CD4-positive, CD25-positive, alpha-beta regulatory T cell (primary cell): ENCODE measurements at regions not wholly inside any gene's neighbourhood (a gene's known extent, or its start where the extent isn't known, plus 50 kb on each side); places are given as distances from the start of the nearest gene placed in this dataset.
A peak's percentile ranks its signal among the peaks of the same experiment; 100 is the strongest.
"Not testable (repeated sequence)": the region's sequence is repeated elsewhere in the genome, so short reads cannot be mapped to it uniquely, and the experiment has no call there.

Experiments used
- ATAC-seq, 2 donors: fragments of 150-1000 bp; cut with Tn5 transposase; one replicate each; pipeline ENCODE4 v1.10.0; 2021; ENCODE audit warnings: low read depth in 2 of 2, moderate number of reproducible peaks in 2 of 2, moderate library complexity in 1 of 2
- DNase-seq, 3 donors: peaks; one replicate each; pipeline versions ENCODE4 v3.0.0 to v3.0.0-alpha.2; 2012 to 2022; ENCODE audit warnings: mixed read lengths in 1 of 3
- H3K27ac ChIP-seq: one replicate; pipeline ENCODE4 v1.7.0; 2013; ENCODE audit warnings: mild to moderate bottlenecking, low read length; ENCODE audit not compliant: insufficient read depth, poor library complexity, severe bottlenecking
- H3K27me3 ChIP-seq: one replicate; pipeline ENCODE4 v1.7.0; 2013; ENCODE audit warnings: low read length; ENCODE audit not compliant: control insufficient read depth, insufficient read depth
- H3K36me3 ChIP-seq: one replicate; pipeline ENCODE4 v1.7.0; 2013; ENCODE audit warnings: mild to moderate bottlenecking, low read length, moderate library complexity; ENCODE audit not compliant: control insufficient read depth, insufficient read depth
- H3K4me1 ChIP-seq: 2 replicates; pipeline ENCODE4 v1.7.0; 2013; ENCODE audit warnings: mild to moderate bottlenecking, low read length; ENCODE audit not compliant: insufficient read depth, control insufficient read depth, poor library complexity, severe bottlenecking
- H3K4me3 ChIP-seq: one replicate; pipeline ENCODE4 v1.7.0; 2013; ENCODE audit warnings: low read depth, mild to moderate bottlenecking, low read length, moderate library complexity
- H3K9me3 ChIP-seq, 2 experiments: 1 replicate in 1 of 2; 2 replicates in 1 of 2; pipeline ENCODE4 v1.7.0; 2013; ENCODE audit warnings: low read length in 2 of 2, mild to moderate bottlenecking in 1 of 2, moderate library complexity in 1 of 2; ENCODE audit not compliant: control insufficient read depth in 2 of 2
- H3K27ac Mint-ChIP-seq, 3 donors: one replicate each; pipeline ENCODE4 v1.8.0; 2020 to 2022; ENCODE audit warnings: mild to moderate bottlenecking in 3 of 3, mixed read lengths in 3 of 3, moderate library complexity in 2 of 3
- H3K27me3 Mint-ChIP-seq: one replicate; pipeline ENCODE4 v1.8.0; 2022; ENCODE audit warnings: mild to moderate bottlenecking, mixed read lengths
- H3K36me3 Mint-ChIP-seq: one replicate; pipeline ENCODE4 v1.8.0; 2020; ENCODE audit warnings: mixed read lengths
- H3K4me1 Mint-ChIP-seq, 4 donors: one replicate each; pipeline ENCODE4 v1.8.0; 2020 to 2022; ENCODE audit warnings: mixed read lengths in 4 of 4, mild to moderate bottlenecking in 1 of 4
- H3K4me3 Mint-ChIP-seq, 4 donors: one replicate each; pipeline ENCODE4 v1.8.0; 2020 to 2022; ENCODE audit warnings: mild to moderate bottlenecking in 4 of 4, mixed read lengths in 4 of 4, moderate library complexity in 3 of 4
- H3K9me3 Mint-ChIP-seq, 7 donors: one replicate each; pipeline ENCODE4 v1.8.0; 2020 to 2022; ENCODE audit warnings: mixed read lengths in 7 of 7, mild to moderate bottlenecking in 3 of 7, moderate library complexity in 2 of 7

DNA sequence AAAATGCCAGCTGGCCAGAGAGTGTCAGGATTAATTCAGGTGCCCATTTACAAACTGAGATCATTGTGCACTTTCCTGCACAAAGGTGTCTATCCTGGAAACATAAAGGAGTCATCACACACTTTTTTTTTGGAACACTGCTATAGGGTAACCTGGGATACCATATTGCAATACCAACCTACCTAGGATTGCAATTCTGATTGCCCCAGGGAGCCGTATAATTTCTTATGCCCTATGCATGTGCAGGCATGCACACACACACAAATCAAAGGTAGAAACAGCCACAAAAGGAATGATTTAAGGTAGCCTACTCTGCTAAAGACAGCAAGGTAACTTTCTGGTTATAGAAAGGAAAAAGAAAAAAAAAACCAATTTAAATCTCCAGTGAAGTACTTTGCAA lies 285.3 kb upstream of the KITLG start:
- Histone ChIP-seq H3K36me3 (no peaks in the 10 kb centered on the region), H3K27ac (no peak overlapping the region), H3K4me3 (no peak overlapping the region), H3K4me1 (no peaks in the 10 kb centered on the region), H3K27me3 (no peaks in the 10 kb centered on the region), H3K9me3 (no peaks in the 10 kb centered on the region)
- ATAC-seq: no peak
- peaks cover 0 to 5% (median 1%) of the 10 kb centered on the region in 7 donors for H3K9me3 Mint-ChIP-seq
- no peaks in the 10 kb centered on the region for H3K27me3 Mint-ChIP-seq
- H3K36me3 Mint-ChIP-seq: no peaks in the 10 kb centered on the region
- H3K4me1 Mint-ChIP-seq: no peaks in the 10 kb centered on the region
- H3K4me3 Mint-ChIP-seq: no peak overlapping the region
- no peak overlapping the region for H3K27ac Mint-ChIP-seq
- no peak for DNase-seq

DNA sequence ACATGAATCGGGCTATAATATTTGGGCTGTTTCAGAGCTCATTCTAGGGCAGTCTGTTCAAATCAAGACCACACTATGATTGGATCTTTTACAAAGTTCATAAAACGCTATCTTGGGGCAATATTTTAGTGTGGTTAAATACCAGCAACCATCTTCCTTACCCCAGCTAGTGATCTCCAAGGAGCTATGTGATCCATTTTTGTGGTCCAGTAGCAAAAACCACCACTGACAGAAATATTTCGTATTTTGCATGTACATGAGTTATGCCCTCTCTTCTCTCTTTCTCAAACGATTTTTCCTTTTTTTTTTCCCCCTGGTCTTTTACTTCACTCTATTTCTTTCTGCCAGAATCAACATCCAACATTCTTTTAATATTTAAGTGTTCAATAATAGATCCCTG lies 280.6 kb upstream of the KITLG start:
- Mint-ChIP-seq H3K27ac (no peak overlapping the region), H3K4me1 (no peaks in the 10 kb centered on the region), H3K36me3 (no peaks in the 10 kb centered on the region), H3K9me3 (peaks cover 0 to 5% (median 0%) of the 10 kb centered on the region in 7 donors), H3K27me3 (no peaks in the 10 kb centered on the region), H3K4me3 (peak overlapping the region in 1 of 4 donors; percentile 66)
- Histone ChIP-seq H3K4me1 (no peaks in the 10 kb centered on the region), H3K4me3 (no peak overlapping the region), H3K9me3 (no peaks in the 10 kb centered on the region), H3K27me3 (no peaks in the 10 kb centered on the region), H3K36me3 (no peaks in the 10 kb centered on the region), H3K27ac (no peak overlapping the region)
- no peak for ATAC-seq
- DNase-seq: no peak

DNA sequence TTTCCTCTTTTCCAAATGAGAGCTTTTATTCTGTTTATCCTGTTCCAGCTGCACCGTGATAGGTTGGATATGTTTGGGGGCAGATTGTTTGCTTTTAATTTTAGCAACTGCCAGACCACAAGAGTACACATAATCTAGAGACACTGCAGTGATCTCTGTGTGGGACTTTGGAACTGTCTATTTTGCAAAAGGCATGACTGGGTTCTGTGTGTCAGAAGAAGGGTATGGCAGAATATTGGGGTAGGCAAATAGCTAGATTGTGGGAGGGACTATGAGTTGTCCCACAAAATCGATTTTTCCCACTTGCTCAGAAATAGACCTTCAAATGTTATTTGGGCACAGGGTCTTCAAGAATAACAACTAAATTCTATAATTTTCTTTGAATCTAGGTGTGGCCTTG lies 275.9 kb upstream of the KITLG start:
- Histone ChIP-seq H3K4me3 (no peak overlapping the region), H3K9me3 (no peaks in the 10 kb centered on the region), H3K27ac (no peak overlapping the region), H3K4me1 (no peaks in the 10 kb centered on the region), H3K36me3 (no peaks in the 10 kb centered on the region), H3K27me3 (no peaks in the 10 kb centered on the region)
- peaks cover 0 to 2% (median 0%) of the 10 kb centered on the region in 7 donors for H3K9me3 Mint-ChIP-seq
- H3K36me3 Mint-ChIP-seq: no peaks in the 10 kb centered on the region
- no peaks in the 10 kb centered on the region for H3K4me1 Mint-ChIP-seq
- DNase-seq (no peak), ATAC-seq (no peak)
- H3K4me3 Mint-ChIP-seq: no peak overlapping the region
- H3K27ac Mint-ChIP-seq: no peak overlapping the region
- H3K27me3 Mint-ChIP-seq: no peaks in the 10 kb centered on the region

DNA sequence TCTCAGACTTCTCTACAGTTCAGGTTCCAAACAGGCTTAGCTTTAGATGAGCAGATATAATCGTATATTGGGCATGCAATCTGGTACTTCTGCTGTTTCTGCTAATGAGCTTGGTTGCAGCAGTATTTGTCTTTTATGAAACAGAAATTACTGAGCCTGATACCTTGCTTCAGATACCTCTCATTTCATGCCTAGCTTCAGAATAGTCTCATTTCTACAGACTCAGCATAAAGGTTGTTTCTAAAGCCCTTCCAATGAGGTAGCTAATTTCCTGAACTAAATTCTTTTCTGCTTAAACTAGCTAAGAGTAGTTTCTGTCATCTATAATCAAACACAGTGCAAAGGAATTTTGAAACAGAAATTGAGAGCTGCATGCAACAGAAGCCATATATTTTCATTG lies 275.0 kb upstream of the KITLG start:
- H3K4me1 ChIP-seq: no peaks in the 10 kb centered on the region
- DNase-seq (no peak), ATAC-seq (no peak)
- no peaks in the 10 kb centered on the region for H3K27me3 ChIP-seq
- Mint-ChIP-seq H3K27ac (no peak overlapping the region), H3K9me3 (peaks cover 0 to 2% (median 1%) of the 10 kb centered on the region in 7 donors), H3K4me1 (no peaks in the 10 kb centered on the region), H3K27me3 (no peaks in the 10 kb centered on the region), H3K4me3 (no peak overlapping the region), H3K36me3 (no peaks in the 10 kb centered on the region)
- no peak overlapping the region for H3K4me3 ChIP-seq
- H3K9me3 ChIP-seq: no peaks in the 10 kb centered on the region
- H3K36me3 ChIP-seq: no peaks in the 10 kb centered on the region
- H3K27ac ChIP-seq: no peak overlapping the region

DNA sequence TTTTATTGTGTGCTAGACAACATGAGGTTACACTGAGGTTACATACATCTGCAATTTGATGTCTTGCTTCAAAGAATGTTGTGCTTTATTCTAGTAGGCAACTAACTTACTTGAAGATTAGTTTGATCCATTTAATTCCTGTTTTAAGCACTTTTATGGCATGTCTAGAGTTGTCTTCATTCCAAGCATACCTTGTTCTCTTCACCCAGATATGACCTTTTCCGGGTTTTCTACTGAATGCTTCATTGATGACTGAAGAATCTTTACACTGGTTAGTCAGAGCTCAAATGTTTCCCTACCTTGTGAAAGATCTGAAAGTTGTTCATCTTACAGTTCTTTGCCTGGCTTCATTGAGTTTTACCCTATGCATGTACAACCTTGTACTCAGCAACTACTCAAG lies 274.0 kb upstream of the KITLG start:
- Histone ChIP-seq H3K36me3 (no peaks in the 10 kb centered on the region), H3K27ac (no peak overlapping the region), H3K9me3 (no peaks in the 10 kb centered on the region), H3K4me3 (no peak overlapping the region), H3K4me1 (no peaks in the 10 kb centered on the region), H3K27me3 (no peaks in the 10 kb centered on the region)
- H3K36me3 Mint-ChIP-seq: no peaks in the 10 kb centered on the region
- no peaks in the 10 kb centered on the region for H3K27me3 Mint-ChIP-seq
- DNase-seq (no peak), ATAC-seq (no peak)
- H3K4me1 Mint-ChIP-seq: no peaks in the 10 kb centered on the region
- H3K9me3 Mint-ChIP-seq: peaks cover 0 to 2% (median 1%) of the 10 kb centered on the region in 7 donors
- H3K4me3 Mint-ChIP-seq: no peak overlapping the region
- H3K27ac Mint-ChIP-seq: no peak overlapping the region

DNA sequence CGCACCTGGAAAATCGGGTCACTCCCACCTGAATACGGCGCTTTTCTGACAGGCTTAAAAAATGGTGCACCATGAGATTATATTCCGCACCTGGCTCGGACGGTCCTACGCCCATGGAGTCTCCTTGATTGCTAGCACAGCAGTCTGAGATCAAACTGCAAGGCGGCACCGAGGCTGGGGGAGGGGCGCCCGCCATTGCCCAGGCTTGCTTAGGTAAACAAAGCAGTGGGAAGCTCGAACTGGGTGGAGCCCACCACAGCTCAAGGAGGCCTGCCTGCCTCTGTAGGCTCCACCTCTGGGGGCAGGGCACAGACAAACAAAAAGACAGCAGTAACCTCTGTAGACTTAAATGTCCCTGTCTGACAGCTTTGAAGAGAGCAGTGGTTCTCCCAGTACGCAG lies 267.0 kb upstream of the KITLG start:
- H3K27ac Mint-ChIP-seq, ATAC-seq, H3K27me3 Mint-ChIP-seq, DNase-seq, H3K9me3 ChIP-seq, H3K36me3 ChIP-seq, H3K4me3 ChIP-seq, H3K4me3 Mint-ChIP-seq, H3K36me3 Mint-ChIP-seq, H3K4me1 ChIP-seq, H3K27ac ChIP-seq, H3K9me3 Mint-ChIP-seq, H3K27me3 ChIP-seq, H3K4me1 Mint-ChIP-seq: not testable (repeated sequence)

DNA sequence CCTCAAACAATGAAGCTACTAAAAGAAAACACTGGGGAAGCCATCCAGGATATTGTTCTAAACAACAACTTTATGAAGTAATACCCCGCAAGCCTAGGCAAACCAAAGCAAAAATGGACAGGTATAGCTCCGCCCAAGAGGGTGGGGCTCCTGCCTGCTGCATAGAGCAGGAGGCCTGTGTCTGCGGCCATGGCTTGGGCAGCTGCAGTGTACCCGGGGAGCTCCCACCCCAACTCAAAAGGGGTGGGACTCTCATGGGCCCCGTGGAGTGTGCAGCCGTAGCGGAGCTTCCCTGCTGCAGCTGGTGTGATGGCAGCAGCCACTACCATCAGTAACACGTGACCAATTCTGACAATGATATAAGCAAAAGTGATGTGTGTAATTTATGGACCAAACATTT lies 264.2 kb upstream of the KITLG start:
- Histone ChIP-seq H3K27ac (no peak overlapping the region), H3K36me3 (no peaks in the 10 kb centered on the region), H3K27me3 (no peaks in the 10 kb centered on the region), H3K4me3 (no peak overlapping the region), H3K4me1 (no peaks in the 10 kb centered on the region), H3K9me3 (peaks cover 0 to 2% of the 10 kb centered on the region in 2 experiments)
- Mint-ChIP-seq H3K9me3 (peaks cover 3 to 13% (median 8%) of the 10 kb centered on the region in 7 donors), H3K4me3 (no peak overlapping the region), H3K27me3 (peaks cover 4% of the 10 kb centered on the region), H3K4me1 (no peaks in the 10 kb centered on the region), H3K36me3 (no peaks in the 10 kb centered on the region), H3K27ac (no peak overlapping the region)
- DNase-seq (no peak), ATAC-seq (no peak)

DNA sequence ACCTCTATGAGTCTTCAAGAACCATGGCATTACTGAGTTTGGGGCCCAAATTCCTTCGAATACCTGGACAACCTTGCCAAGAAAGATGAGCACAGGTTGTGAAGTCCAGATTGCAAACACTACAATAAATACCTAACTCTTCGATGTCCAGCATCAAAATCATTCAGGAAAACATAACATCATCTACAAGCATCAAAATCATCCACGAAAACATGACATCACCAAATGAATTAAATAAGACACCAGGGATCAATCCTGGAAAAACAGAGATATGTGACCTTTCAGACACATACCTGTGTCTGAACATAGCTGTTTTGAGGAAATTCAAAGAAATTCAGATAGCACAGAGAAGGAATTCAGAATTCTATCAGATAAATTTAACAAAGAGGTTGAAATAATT lies 262.0 kb upstream of the KITLG start:
- Histone ChIP-seq H3K9me3 (peaks cover 0 to 2% of the 10 kb centered on the region in 2 experiments), H3K36me3 (no peaks in the 10 kb centered on the region), H3K4me1 (no peaks in the 10 kb centered on the region), H3K27me3 (no peaks in the 10 kb centered on the region), H3K4me3 (no peak overlapping the region), H3K27ac (no peak overlapping the region)
- no peak for DNase-seq
- no peak overlapping the region for H3K27ac Mint-ChIP-seq
- H3K9me3 Mint-ChIP-seq: peaks cover 3 to 24% (median 9%) of the 10 kb centered on the region in 7 donors
- no peak overlapping the region for H3K4me3 Mint-ChIP-seq
- H3K4me1 Mint-ChIP-seq: no peaks in the 10 kb centered on the region
- no peaks in the 10 kb centered on the region for H3K36me3 Mint-ChIP-seq
- H3K27me3 Mint-ChIP-seq: peaks cover 4% of the 10 kb centered on the region
- ATAC-seq: no peak
